ENCODE measurements at regions not wholly inside any gene's neighbourhood (a gene's known extent, or its start where the extent isn't known, plus 50 kb on each side); places are given as distances from the start of the nearest gene placed in this dataset.

GRCh38 chr6:96301781-96302180 lies 219.8 kb upstream of the UFL1 start:
- TF ChIP-seq CTCF (tag by site-specific recombination; IDR thresholded peaks at IDR 0.05), result no peak
- TF ChIP-seq ZNF274 (IDR thresholded peaks at IDR 0.05; ENCODE audit: low read length), result no peak
- no peak for TF ChIP-seq ZNF274 (tag by site-specific recombination; IDR thresholded peaks at IDR 0.05; ENCODE audit: borderline replicate concordance)
- no peak for TF ChIP-seq ZNF707 (tag by site-specific recombination; IDR thresholded peaks at IDR 0.05)

Data from HEK293 (cell line).